NOMO-1 treated with dmso at 0.1 percent for 144 hours (cell line): ENCODE measurements at regions not wholly inside any gene's neighbourhood (a gene's known extent, or its start where the extent isn't known, plus 50 kb on each side); places are given as distances from the start of the nearest gene placed in this dataset.

Source experiments
- DNase-seq: peaks from one replicate; lab custom pipeline; 2025; ENCODE audit not compliant: unreplicated experiment; lab: John Stamatoyannopoulos, UW

- no peak for DNase-seq
These were observed 369.1 kb downstream of the MTRR start for GRCh38 chr5:8238080-8238479.

- DNase-seq: no peak
These were observed 370.2 kb downstream of the MTRR start for GRCh38 chr5:8239198-8239597.

- no peak for DNase-seq
These were observed 370.7 kb downstream of the MTRR start for GRCh38 chr5:8239646-8240045.

GRCh38 chr5:8241076-8241475, 372.1 kb downstream of the MTRR start:
- DNase-seq: no peak

- no peak for DNase-seq
These were observed 372.6 kb downstream of the MTRR start for GRCh38 chr5:8241558-8241957.

- DNase-seq: no peak
These were observed 378.3 kb downstream of the MTRR start for GRCh38 chr5:8247049-8247899.

- no peak for DNase-seq
These were observed 384.4 kb downstream of the MTRR start for GRCh38 chr5:8253376-8253775.

GRCh38 chr5:8254674-8255073, 385.7 kb downstream of the MTRR start:
- DNase-seq: no peak

GRCh38 chr5:8258801-8259200, 389.9 kb downstream of the MTRR start:
- DNase-seq: no peak

- DNase-seq: no peak
These were observed 401.3 kb downstream of the MTRR start for GRCh38 chr5:8270246-8270645.

GRCh38 chr5:8280711-8281363, 411.9 kb downstream of the MTRR start:
- no peak for DNase-seq

GRCh38 chr5:8288334-8288733, 419.4 kb downstream of the MTRR start:
- no peak for DNase-seq

GRCh38 chr5:8288897-8289516, 420.1 kb downstream of the MTRR start:
- DNase-seq: no peak

GRCh38 chr5:8289779-8290178, 420.8 kb downstream of the MTRR start:
- no peak for DNase-seq

GRCh38 chr5:8290721-8291120, 421.8 kb downstream of the MTRR start:
- no peak for DNase-seq

- no peak for DNase-seq
These were observed 422.7 kb downstream of the MTRR start for GRCh38 chr5:8291641-8292040.

- DNase-seq: no peak
These were observed 426.2 kb downstream of the MTRR start for GRCh38 chr5:8295141-8295540.

GRCh38 chr5:8299716-8300115, 430.8 kb downstream of the MTRR start:
- no peak for DNase-seq

- no peak for DNase-seq
These were observed 435.4 kb downstream of the MTRR start for GRCh38 chr5:8304341-8304740.

- no peak for DNase-seq
These were observed 437.4 kb downstream of the MTRR start for GRCh38 chr5:8306288-8306896.

GRCh38 chr5:8314965-8315364, 446.0 kb downstream of the MTRR start:
- DNase-seq: no peak
